Brain microvascular endothelial cell (primary cell): ENCODE measurements at regions not wholly inside any gene's neighbourhood (a gene's known extent, or its start where the extent isn't known, plus 50 kb on each side); places are given as distances from the start of the nearest gene placed in this dataset.

Experiments
- DNase-seq: peaks from one replicate; pipeline ENCODE4 v3.0.0-alpha.2; 2020
- H3K27ac ChIP-seq: fragments of 250-450 bp; sonication (Bioruptor Pico); 2 replicates; pipeline ENCODE4 v1.5.1; 2020; ENCODE audit warnings: mild to moderate bottlenecking, moderate library complexity
- H3K27me3 ChIP-seq: fragments of 250-450 bp; sonication (Bioruptor Pico); replicated peaks from 2 replicates; pipeline ENCODE4 v1.5.1; 2020; ENCODE audit warnings: mild to moderate bottlenecking
- H3K36me3 ChIP-seq: fragments of 250-450 bp; sonication (Bioruptor Pico); replicated peaks from 2 replicates; pipeline ENCODE4 v1.5.1; 2020; ENCODE audit warnings: mild to moderate bottlenecking
- H3K4me3 ChIP-seq: 2 replicates; pipeline ENCODE4 v1.5.1; 2011; ENCODE audit warnings: low read depth, mild to moderate bottlenecking, control low read depth, low read length, moderate library complexity
- CTCF ChIP-seq: IDR thresholded peaks from 2 replicates; pipeline ENCODE4 v1.5.1; 2011; ENCODE audit warnings: low read depth, mild to moderate bottlenecking, moderate library complexity, low read length, control low read depth, inconsistent platforms; ENCODE audit errors: missing control alignments
- in situ Hi-C: cut with HindIII; loops from 2 replicates; pipeline ENCODE4 v1.10.0; 2017; ENCODE audit warnings: low sequenced_read_pairs, low pct_ligation_motif_present

DNA sequence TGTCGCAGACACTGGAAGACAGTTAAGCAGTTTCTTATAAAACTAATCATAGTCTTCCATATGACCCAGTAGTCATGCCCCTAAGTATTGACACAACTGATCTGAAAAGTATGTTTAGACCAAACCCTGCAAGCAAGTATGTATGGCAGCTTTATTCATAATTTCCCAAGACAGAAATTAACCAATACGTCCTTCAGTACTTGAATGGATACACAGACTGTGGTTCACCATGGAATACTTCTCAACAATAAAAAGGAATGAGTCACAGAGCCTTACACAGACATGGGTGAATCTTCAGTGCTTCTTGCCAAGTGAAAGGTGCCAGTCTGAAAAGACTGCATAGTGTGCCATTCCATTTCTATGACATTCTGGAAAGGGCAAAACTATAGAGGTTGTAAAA lies 50.2 kb upstream of the AKR1E2 start:
- peak; percentile 25 for DNase-seq
- in situ Hi-C loops, result loop anchor here (25.0 kb wide), 1 partner anchor 1564 kb away; no protein-coding TSS in a partner anchor
- TF ChIP-seq CTCF, result no peak

DNA sequence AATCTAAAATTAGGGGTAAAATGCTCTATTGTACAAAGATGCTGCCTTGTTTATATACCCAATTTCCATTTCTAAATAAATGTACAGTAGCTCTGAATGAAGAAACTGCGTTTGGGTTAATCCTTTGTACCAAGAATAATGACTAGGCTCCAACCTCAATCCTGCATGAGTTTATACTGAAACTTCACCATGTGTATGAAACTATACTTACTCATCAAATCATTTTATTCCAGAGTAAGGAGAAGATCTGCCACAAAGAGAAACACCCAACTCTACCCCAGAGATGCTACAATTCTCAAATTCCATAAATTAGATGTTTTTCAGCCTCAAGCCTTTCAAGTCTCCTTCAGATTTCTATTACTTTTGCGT lies 53.8 kb upstream of the AKR1E2 start:
- H3K27ac ChIP-seq, result peak overlapping the region; percentile 100
- TF ChIP-seq CTCF, result no peak

More for the DNA sequence above, 50.2 kb upstream of the AKR1E2 start:
- Histone ChIP-seq H3K27ac (no peak overlapping the region), H3K27me3 (no peaks in the 10 kb centered on the region), H3K4me3 (no peak overlapping the region), H3K36me3 (no peaks in the 10 kb centered on the region)

DNA sequence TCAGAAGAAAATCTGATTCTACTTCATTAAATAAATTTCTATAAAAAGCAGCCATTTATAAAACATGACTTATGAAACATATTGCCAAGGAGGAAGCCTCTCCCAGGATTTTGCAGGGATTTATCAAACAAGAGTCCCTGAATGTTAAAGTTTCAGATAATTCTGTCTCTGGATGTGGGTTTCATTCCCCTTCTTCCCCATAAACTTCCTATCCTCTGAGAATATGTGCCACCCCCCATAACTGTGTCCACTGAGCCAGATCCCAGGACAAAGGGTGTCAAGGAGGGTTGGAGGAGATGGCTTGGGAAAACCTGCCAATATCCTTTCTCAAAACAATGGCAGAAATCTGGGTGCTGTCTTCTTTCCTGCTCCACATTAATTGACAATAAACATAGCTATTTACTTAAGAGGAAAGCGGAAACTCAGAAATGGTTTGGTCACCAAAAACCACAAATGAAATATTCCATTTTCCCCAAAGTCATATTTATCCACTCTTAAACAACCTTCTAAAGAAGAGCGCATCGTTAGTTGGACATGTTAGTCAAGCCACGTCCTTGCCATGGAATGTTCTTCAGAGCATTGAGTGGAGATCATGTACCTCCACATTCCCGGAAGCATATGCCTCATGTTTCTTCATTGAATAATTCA lies 54.3 kb upstream of the AKR1E2 start:
- H3K4me3 ChIP-seq, result no peak overlapping the region

More for the DNA sequence above, 53.8 kb upstream of the AKR1E2 start:
- Histone ChIP-seq H3K4me3 (no peak overlapping the region), H3K36me3 (no peaks in the 10 kb centered on the region), H3K27me3 (no peaks in the 10 kb centered on the region)
- in situ Hi-C loops, result no loop called here
- DNase-seq, result no peak

DNA sequence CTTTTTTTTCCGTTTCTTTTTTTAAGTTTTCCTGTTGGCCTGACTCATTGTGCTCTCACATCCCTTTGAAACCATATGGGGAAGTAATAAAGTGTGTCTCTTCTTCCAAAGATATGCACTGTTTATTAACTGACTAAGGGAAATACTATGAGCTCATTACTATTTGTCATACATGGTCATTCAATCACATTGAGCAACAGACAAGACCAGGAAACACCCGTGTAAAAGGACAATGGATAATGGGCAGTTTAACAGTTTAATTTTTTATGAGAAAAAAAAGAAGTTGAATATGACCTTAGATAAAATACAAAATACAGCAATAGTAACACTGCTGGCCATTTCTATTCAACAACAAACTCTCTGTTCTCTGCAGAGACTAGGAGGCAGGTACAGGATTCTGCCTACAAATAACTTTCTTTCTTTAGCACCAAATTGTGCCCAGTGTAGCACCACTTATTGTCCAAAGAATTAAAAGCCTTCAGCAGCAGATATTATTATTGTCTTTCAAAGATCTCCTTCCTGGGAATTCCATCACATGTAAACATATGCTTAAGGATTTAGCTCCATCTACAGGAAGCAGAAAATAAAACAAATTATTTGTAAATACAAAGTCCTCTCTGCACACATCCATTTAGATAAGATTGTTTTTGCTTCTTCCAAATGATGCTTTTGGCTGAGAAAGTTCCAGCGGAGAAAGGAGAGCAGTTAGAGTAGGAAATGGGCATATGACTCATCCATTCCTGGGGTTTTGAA lies 55.0 kb upstream of the AKR1E2 start:
- no peak overlapping the region for H3K4me3 ChIP-seq
- no peaks in the 10 kb centered on the region for H3K27me3 ChIP-seq
- H3K27ac ChIP-seq, result peak overlapping the region; percentile 100
- no peak for TF ChIP-seq CTCF
- no peaks in the 10 kb centered on the region for H3K36me3 ChIP-seq
- peak; percentile 77 for DNase-seq
- in situ Hi-C loops, result no loop called here

More for the DNA sequence above, 54.3 kb upstream of the AKR1E2 start:
- no peaks in the 10 kb centered on the region for H3K27me3 ChIP-seq
- no peaks in the 10 kb centered on the region for H3K36me3 ChIP-seq
- TF ChIP-seq CTCF, result no peak
- DNase-seq, result peak; percentile 68
- H3K27ac ChIP-seq, result peak overlapping the region; percentile 100
- in situ Hi-C loops, result no loop called here

- no peak for DNase-seq
- Histone ChIP-seq H3K27me3 (no peaks in the 10 kb centered on the region), H3K27ac (no peak overlapping the region), H3K4me3 (no peak overlapping the region), H3K36me3 (no peaks in the 10 kb centered on the region)
- TF ChIP-seq CTCF, result no peak
- in situ Hi-C loops, result loop anchor here (10.0 kb wide), 2 partner anchors 114 to 524 kb away; no protein-coding TSS in a partner anchor
Measured at GRCh38 chr10:4768416-4768815, 57.6 kb upstream of the AKR1E2 start.
